ENCODE measurements at regions not wholly inside any gene's neighbourhood (a gene's known extent, or its start where the extent isn't known, plus 50 kb on each side); places are given as distances from the start of the nearest gene placed in this dataset.

GRCh38 chr3:150308481-150309256 lies 99.4 kb upstream of the TSC22D2 start:
- Histone ChIP-seq H3K4me1 (no peaks in the 10 kb centered on the region), H3K27me3 (no peaks in the 10 kb centered on the region; the same call in 1 of the 2 replicates), H3K4me3 (ENCODE audit: low read depth, low read length) (no peak overlapping the region), H3K9me3 (peaks cover 4% of the 10 kb centered on the region; the same call in 1 of the 2 replicates), H3K36me3 (no peaks in the 10 kb centered on the region)
- DNase-seq, result no peak
- TF ChIP-seq CTCF (IDR thresholded peaks at IDR 0.05; ENCODE audit: low read depth, low read length), result no peak

GRCh38 chr3:150308037-150308319 lies 100.1 kb upstream of the TSC22D2 start:
- TF ChIP-seq CTCF (IDR thresholded peaks at IDR 0.05; ENCODE audit: low read depth, low read length), result no peak

GRCh38 chr3:150307311-150308036 lies 100.6 kb upstream of the TSC22D2 start:
- Histone ChIP-seq H3K27me3 (no peaks in the 10 kb centered on the region; the same call in 1 of the 2 replicates), H3K36me3 (no peaks in the 10 kb centered on the region), H3K9me3 (peaks cover 4% of the 10 kb centered on the region; the same call in 1 of the 2 replicates), H3K4me3 (ENCODE audit: low read depth, low read length) (no peak overlapping the region), H3K4me1 (no peaks in the 10 kb centered on the region)
- no peak for TF ChIP-seq CTCF (IDR thresholded peaks at IDR 0.05; ENCODE audit: low read depth, low read length)
- no peak for DNase-seq

More at GRCh38 chr3:150308037-150308319, 100.1 kb upstream of the TSC22D2 start:
- H3K36me3 ChIP-seq, result no peaks in the 10 kb centered on the region
- H3K4me1 ChIP-seq, result no peaks in the 10 kb centered on the region
- H3K9me3 ChIP-seq, result peaks cover 4% of the 10 kb centered on the region; the same call in 1 of the 2 replicates
- DNase-seq, result no peak
- H3K4me3 ChIP-seq (ENCODE audit: low read depth, low read length), result no peak overlapping the region
- no peaks in the 10 kb centered on the region; the same call in 1 of the 2 replicates for H3K27me3 ChIP-seq

GRCh38 chr3:150306906-150307305 lies 101.2 kb upstream of the TSC22D2 start:
- H3K4me1 ChIP-seq, result no peaks in the 10 kb centered on the region
- H3K4me3 ChIP-seq (ENCODE audit: low read depth, low read length), result no peak overlapping the region
- H3K27me3 ChIP-seq, result no peaks in the 10 kb centered on the region; the same call in 1 of the 2 replicates
- no peaks in the 10 kb centered on the region for H3K36me3 ChIP-seq
- no peak for TF ChIP-seq CTCF (IDR thresholded peaks at IDR 0.05; ENCODE audit: low read depth, low read length)
- peaks cover 4% of the 10 kb centered on the region; the same call in 1 of the 2 replicates for H3K9me3 ChIP-seq
- DNase-seq, result no peak

- no peaks in the 10 kb centered on the region for H3K4me1 ChIP-seq
- no peak overlapping the region for H3K4me3 ChIP-seq (ENCODE audit: low read depth, low read length)
- TF ChIP-seq CTCF (IDR thresholded peaks at IDR 0.05; ENCODE audit: low read depth, low read length), result no peak
- no peaks in the 10 kb centered on the region for H3K36me3 ChIP-seq
- no peaks in the 10 kb centered on the region; the same call in 1 of the 2 replicates for H3K27me3 ChIP-seq
- no peak for DNase-seq
- peaks cover 4% of the 10 kb centered on the region; the same call in 1 of the 2 replicates for H3K9me3 ChIP-seq
Observed at GRCh38 chr3:150306083-150306482, 102.0 kb upstream of the TSC22D2 start.

GRCh38 chr3:150303768-150304167 lies 104.3 kb upstream of the TSC22D2 start:
- Histone ChIP-seq H3K27me3 (no peaks in the 10 kb centered on the region), H3K4me1 (no peaks in the 10 kb centered on the region), H3K9me3 (peaks cover 4% of the 10 kb centered on the region; the same call in 1 of the 2 replicates), H3K36me3 (no peaks in the 10 kb centered on the region), H3K4me3 (ENCODE audit: low read depth, low read length) (no peak overlapping the region)
- TF ChIP-seq CTCF (IDR thresholded peaks at IDR 0.05; ENCODE audit: low read depth, low read length), result peak; percentile 71
- DNase-seq, result peak; percentile 40

Data from BE2C (cell line).